SHP77 (cell line): ENCODE measurements at regions not wholly inside any gene's neighbourhood (a gene's known extent, or its start where the extent isn't known, plus 50 kb on each side); places are given as distances from the start of the nearest gene placed in this dataset.

Source experiments
- DNase-seq, 2 experiments: peaks; one replicate each; lab custom pipeline; 2025; lab: John Stamatoyannopoulos, UW

DNA sequence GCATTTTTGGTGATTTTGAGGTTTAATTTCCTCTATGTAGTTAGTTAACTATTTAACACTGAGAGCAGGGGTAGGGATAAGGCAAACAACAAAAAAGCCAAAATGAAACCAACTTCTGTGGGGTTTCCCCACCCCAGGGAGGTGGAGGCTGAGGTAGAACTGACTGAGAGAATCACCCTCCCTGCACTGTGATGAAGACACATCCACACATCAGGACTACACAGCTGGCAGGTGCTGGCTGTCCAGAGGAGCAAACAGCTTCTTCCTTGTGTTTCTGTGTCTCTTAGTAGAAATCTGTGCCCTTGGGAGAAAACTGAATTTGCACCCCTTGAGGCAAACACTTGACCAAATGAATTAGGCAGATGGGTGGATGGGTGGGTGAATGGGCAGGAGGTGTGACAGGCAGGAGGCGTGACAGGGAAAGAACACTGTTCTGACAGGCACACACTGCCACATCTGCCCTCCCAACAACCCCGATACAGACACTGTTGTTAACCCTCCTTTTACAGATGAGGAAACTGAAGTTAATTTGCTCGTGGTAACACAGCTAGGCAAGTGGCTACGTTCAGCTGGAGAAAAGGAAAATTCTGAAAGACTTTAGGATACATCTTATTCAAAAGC lies 62.9 kb upstream of the AMZ2 start:
- DNase-seq = no peak

DNA sequence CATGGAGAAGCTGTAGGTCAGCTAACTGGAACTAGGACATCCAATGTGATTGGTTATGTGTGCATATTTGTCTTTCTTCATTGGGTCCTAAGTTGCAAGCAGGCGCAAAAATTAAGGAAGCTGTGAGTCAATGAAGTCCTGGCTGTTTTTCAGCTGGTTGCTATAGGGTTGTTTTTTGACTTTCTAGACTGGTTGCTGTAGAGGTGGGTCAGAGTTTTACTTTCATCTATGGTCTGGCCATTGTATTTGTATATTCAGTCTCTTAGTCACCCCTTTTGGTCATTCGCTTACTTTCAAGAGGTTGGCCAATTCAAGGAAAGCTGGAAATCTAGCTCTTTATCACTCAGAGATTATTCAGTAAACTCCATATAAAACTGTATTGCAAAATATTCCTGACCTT lies 62.0 kb upstream of the AMZ2 start:
- no peak for DNase-seq

DNA sequence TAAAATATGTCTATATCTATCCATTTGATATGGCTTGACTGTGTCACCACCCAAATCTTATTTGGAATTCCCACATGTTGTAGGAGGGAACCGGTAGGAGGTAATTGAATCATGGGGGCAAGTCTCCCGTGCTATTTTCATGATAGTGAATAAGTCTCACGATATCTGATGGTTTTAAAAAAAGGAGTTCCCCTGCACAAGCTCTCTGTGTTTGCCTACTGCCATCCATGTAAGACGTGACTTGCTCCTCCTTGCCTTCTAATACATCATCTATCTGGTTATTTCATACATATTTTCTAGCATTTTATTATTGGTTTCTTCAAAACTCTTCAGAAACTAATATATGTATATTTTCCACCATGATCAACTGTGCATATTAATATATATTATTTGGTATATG lies 57.3 kb upstream of the AMZ2 start:
- DNase-seq = no peak

DNA sequence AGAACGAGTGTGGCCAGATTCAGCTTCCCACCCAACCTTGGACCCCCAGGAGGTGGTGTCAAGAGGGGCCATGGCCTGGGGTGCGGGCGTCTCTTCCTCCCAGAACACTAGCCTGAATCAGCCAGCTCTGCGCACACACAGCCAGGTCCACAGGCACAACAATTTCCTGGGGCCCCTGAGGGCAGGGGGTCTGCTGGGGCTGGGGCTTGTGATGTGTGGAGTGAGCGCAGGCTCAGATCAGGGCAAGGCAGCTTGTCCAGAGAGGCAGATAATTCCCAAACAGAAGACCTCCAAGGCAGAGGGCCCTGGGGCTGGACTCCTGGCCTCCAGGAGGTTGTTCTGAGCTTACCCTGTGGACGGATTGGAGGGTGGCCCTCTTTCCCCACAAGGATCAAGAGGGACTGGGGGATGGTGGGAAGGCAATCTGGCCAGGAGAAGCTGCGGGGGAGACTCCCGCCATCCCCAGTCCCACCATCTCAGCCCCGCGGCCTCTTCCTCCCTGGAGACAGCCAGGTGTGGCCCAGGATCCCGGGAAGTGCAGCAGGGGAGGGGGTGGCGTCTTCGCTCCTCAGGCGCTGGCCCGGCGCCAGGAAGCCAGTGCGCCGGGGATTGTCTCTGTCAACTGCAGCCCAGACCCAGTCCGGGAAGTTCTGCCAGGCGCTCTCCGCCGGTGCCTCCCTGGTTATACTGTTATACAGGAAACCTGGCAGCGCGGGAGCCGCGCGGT lies 52.0 kb upstream of the AMZ2 start:
- peak in 1 of 2 experiments; percentile 13 for DNase-seq

DNA sequence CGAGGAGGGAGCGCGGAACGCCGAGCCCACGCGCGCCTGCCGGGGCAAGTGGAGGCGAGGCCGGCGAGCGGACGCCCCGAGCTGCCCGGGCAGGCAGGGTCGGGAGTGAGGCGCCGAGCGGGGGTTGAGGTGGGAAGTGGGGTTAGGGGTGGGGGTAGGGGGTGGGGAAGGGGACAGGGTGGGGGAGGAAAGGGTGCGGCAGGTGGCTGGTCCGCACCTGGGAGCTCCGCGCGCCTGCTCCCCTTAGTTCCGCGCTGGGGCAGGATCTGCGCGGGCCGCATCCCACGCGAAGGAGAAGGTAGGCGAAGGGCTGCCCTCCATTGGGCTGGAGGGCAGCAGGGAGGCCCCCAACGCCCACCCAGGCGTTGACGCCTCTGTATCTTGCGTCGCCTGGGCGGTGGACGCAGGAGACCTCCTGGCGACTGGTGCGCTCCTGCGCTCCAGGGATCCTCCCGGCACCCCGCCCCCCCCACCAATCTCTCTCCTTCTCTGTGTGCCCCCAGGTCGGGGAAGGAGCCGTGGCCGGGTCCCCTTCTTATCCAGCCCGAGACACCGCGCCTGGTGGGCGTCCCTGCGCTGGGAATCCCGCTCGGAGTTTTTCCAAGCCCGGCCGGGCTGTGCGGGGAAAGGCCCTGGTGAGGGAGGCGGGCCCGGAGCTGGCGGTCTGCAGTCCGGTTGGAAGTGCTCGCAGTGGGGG lies 51.3 kb upstream of the AMZ2 start:
- no peak for DNase-seq

DNA sequence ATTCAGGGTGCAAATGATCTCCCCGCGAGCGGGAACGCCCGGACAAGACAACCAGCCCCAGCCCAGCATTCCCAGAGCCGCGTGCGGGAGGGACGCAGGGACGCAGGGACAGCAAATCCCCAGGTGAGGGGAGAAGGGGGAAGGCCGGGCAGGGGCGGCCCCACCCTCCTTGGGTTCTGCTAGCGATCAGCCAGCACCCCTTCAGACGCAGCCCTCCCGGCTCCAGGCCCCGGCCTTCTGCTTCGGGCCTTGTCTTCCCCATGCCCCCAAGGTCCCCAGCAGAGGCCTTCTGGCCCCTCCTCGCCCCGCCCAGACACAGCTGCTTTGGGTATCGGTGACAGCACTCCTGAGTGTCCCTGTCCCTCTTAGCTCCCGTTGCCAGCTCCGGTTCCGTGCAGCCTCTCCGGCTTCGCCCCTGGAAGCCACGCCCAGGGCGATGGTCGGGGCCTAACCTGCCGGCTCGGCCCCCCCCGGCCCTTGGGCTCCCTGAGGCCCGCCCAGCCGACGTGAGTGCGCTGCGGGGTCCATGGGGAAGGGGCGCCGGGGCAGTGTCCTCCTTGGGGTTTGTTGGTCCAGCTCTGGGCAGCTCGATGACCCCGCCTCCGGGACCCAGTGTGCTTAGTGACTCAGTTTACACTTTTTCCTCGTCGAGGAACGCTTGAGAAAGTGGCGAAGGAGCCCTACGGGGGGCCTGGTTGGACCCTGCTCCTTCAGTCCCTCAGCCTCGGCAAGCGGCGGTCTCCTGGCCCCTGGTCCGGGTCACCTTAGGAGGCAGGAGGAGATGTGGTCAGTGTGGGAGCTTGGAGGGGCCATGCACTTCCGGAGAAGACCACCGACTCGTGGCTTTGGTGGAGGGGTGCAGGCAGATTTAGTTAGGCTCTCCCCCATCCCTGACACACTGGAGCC lies 50.5 kb upstream of the AMZ2 start:
- no peak for DNase-seq

DNA sequence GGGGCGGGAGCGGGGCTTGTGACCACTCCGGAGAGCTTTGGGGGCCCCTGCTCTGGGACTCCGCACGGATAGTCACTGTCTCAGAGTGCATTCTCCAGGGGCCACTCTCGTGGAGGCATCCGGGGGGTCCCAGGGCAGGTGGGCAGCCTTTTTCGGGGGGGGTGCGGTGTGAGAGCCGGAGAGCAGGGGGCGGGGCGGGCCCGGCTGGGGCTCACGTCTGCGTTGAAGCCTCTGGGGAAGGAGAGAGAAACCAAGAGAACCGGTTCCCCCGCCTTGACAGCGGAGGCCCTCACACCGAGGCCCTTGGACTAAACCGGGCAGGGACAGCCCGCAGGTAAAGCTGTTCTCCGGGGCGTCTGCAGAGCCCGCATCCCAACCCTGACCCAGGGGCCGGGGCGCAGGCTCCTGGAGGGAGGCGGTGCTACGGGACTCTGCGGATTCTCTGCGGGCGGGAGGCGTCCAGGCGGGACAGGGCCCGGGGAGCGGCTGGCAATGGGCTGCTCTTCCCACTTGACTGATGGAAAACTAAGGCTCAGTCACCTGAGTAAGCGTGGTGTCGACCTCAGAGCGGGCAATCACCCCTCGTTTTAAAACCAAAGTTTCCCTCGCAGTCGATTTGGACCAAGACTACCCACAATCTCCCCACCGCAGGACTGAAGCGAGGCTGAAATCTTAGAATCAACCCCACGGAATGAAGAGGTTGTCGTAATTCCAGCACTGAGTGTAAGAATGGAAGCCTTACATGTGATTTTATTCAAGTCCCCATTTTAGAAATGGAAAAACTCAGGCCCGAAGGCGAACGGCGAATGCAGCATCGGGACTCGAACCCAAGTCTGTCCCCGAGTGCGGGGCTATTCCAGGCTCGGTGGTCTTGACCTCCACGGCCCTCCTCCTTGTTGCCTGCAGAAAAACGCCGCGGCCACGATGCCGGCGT lies 49.6 kb upstream of the AMZ2 start:
- DNase-seq = no peak
